SK-N-SH (cell line): ENCODE measurements at regions not wholly inside any gene's neighbourhood (a gene's known extent, or its start where the extent isn't known, plus 50 kb on each side); places are given as distances from the start of the nearest gene placed in this dataset.

Source experiments
- CTCF ChIA-PET: fragments of 300-600, 350-600 bp; formaldehyde crosslinking; extraction: SDS; loops from one replicate; lab custom pipeline; 2021; lab: Yijun Ruan, JAX
- POLR2A ChIA-PET: fragments of 350-600 bp; sonication (Branson Sonifier 250); formaldehyde crosslinking; extraction: SDS; loops from one replicate; lab custom pipeline; 2020; ENCODE audit warnings: antibody characterized with exemption, inconsistent platforms; lab: Yijun Ruan, JAX
- DNase-seq: peaks from one replicate; pipeline ENCODE4 v3.0.0; 2012
- H2AFZ ChIP-seq: fragments of 200-600 bp; sonication (generic); 2 replicates; pipeline ENCODE4 v1.8.1; 2016; ENCODE audit warnings: antibody characterized with exemption, mild to moderate bottlenecking, low read depth
- H3F3A ChIP-seq: fragments of 200-600 bp; sonication (generic); replicated peaks from 2 replicates; pipeline ENCODE3; 2016; ENCODE audit warnings: antibody characterized with exemption, mild to moderate bottlenecking; ENCODE audit not compliant: insufficient read depth
- H3K27ac ChIP-seq, 2 experiments: fragments of 200-500 bp in 1 of 2; fragments of 200-600 bp in 1 of 2; sonication (Bioruptor generic) in 1 of 2; sonication (generic), shearing (Covaris generic) in 1 of 2; 2 replicates each; pipeline versions ENCODE4 v1.5.1 to v1.6.1; 2014 to 2016; ENCODE audit warnings: low read depth in 2 of 2, inconsistent platforms in 1 of 2, low read length in 1 of 2, mild to moderate bottlenecking in 1 of 2, mixed read lengths in 1 of 2
- H3K27me3 ChIP-seq: fragments of 200-600 bp; sonication (generic), shearing (Covaris generic); 2 replicates; pipeline ENCODE4 v1.6.1; 2016; ENCODE audit warnings: mixed run types; ENCODE audit not compliant: insufficient read depth
- H3K36me3 ChIP-seq, 2 experiments: fragments of 200-500 bp in 1 of 2; fragments of 200-600 bp in 1 of 2; sonication (Bioruptor generic) in 1 of 2; sonication (generic) in 1 of 2; replicated peaks in 1 of 2; 2 replicates each; pipeline versions ENCODE3 to v1.5.1; 2014 to 2016; ENCODE audit warnings: low read length in 1 of 2, mild to moderate bottlenecking in 1 of 2; ENCODE audit not compliant: insufficient read depth in 2 of 2, control insufficient read depth in 1 of 2
- H3K4me1 ChIP-seq, 2 experiments: fragments of 200-500 bp in 1 of 2; fragments of 200-600 bp in 1 of 2; sonication (Bioruptor generic) in 1 of 2; sonication (generic), shearing (Covaris generic) in 1 of 2; 2 replicates each; pipeline versions ENCODE4 v1.5.1 to v1.6.1; 2014 to 2016; ENCODE audit warnings: low read depth in 1 of 2, low read length in 1 of 2, mixed run types in 1 of 2; ENCODE audit not compliant: insufficient read depth in 2 of 2, control insufficient read depth in 1 of 2
- H3K4me2 ChIP-seq: fragments of 200-600 bp; sonication (generic), shearing (Covaris generic); 2 replicates; pipeline ENCODE4 v1.6.1; 2017; ENCODE audit warnings: mixed run types
- H3K4me3 ChIP-seq, 2 experiments: fragments of 200-500 bp in 1 of 2; fragments of 200-600 bp in 1 of 2; sonication (Bioruptor generic) in 1 of 2; sonication (generic), shearing (Covaris generic) in 1 of 2; 2 replicates each; pipeline versions ENCODE4 v1.5.1 to v1.8.1; 2014 to 2016; ENCODE audit warnings: low read depth in 2 of 2, inconsistent platforms in 1 of 2, low read length in 1 of 2, mild to moderate bottlenecking in 1 of 2, mixed read lengths in 1 of 2, moderate library complexity in 1 of 2
- H3K79me2 ChIP-seq: fragments of 200-600 bp; sonication (generic); 2 replicates; pipeline ENCODE4 v1.8.1; 2017; ENCODE audit warnings: mild to moderate bottlenecking; ENCODE audit not compliant: insufficient read depth
- H3K9ac ChIP-seq: fragments of 200-600 bp; sonication (generic); 2 replicates; pipeline ENCODE4 v1.6.1; 2017; ENCODE audit warnings: mixed run types
- H3K9me2 ChIP-seq: fragments of 200-600 bp; sonication (generic); 2 replicates; pipeline ENCODE4 v1.6.1; 2017; ENCODE audit warnings: mixed run types
- H3K9me3 ChIP-seq: fragments of 200-600 bp; sonication (generic); 2 replicates; pipeline ENCODE4 v1.6.1; 2017; ENCODE audit warnings: mixed run types, mild to moderate bottlenecking, moderate library complexity
- H4K20me1 ChIP-seq: fragments of 200-600 bp; sonication (generic); 2 replicates; pipeline ENCODE4 v1.6.1; 2017; ENCODE audit warnings: mild to moderate bottlenecking, mixed run types; ENCODE audit not compliant: insufficient read depth
- CHD2 ChIP-seq: fragments of 150-350 bp; IDR thresholded peaks from 2 replicates; pipeline ENCODE4 v1.6.1; 2018; ENCODE audit warnings: low read length; ENCODE audit not compliant: partially characterized antibody
- ELF1 ChIP-seq: IDR thresholded peaks from 2 replicates; pipeline ENCODE4 v1.4.0; 2012
- EP300 ChIP-seq, 2 experiments: IDR thresholded peaks; 2 replicates each; pipeline versions ENCODE4 v1.4.0 to v1.6.1; 2012; ENCODE audit warnings: borderline replicate concordance in 1 of 2, low read depth in 1 of 2, low read length in 1 of 2
- FOSL2 ChIP-seq: IDR thresholded peaks from 2 replicates; pipeline ENCODE4 v1.4.0; 2012; ENCODE audit warnings: low read depth, mild to moderate bottlenecking, moderate library complexity, borderline replicate concordance
- FOXJ3 ChIP-seq: sonication (generic); formaldehyde crosslinking; IDR thresholded peaks from 2 replicates; pipeline ENCODE4 v1.5.1; 2020; ENCODE audit warnings: mild to moderate bottlenecking, missing genetic modification reagents
- FOXM1 ChIP-seq: IDR thresholded peaks from 2 replicates; pipeline ENCODE4 v1.4.0; 2012; ENCODE audit warnings: low read depth, mild to moderate bottlenecking
- GABPA ChIP-seq: IDR thresholded peaks from 2 replicates; pipeline ENCODE4 v1.4.0; 2012; ENCODE audit warnings: low read depth, mild to moderate bottlenecking
- GATA2 ChIP-seq: sonication (generic); formaldehyde crosslinking; IDR thresholded peaks from 2 replicates; pipeline ENCODE4 v1.5.0; 2020; ENCODE audit warnings: mild to moderate bottlenecking, missing genetic modification reagents
- JUND ChIP-seq: IDR thresholded peaks from 2 replicates; pipeline ENCODE4 v1.4.0; 2012
- NFIC ChIP-seq: IDR thresholded peaks from 2 replicates; pipeline ENCODE4 v1.4.0; 2012; ENCODE audit warnings: borderline replicate concordance
- POLR2AphosphoS5 ChIP-seq: IDR thresholded peaks from 2 replicates; pipeline ENCODE4 v1.6.1; 2012; ENCODE audit warnings: low read depth, low read length
- RFX5 ChIP-seq: IDR thresholded peaks from 2 replicates; pipeline ENCODE4 v1.6.1; 2012; ENCODE audit warnings: mild to moderate bottlenecking, improper control_type of control experiment, low read length
- SMC3 ChIP-seq: IDR thresholded peaks from 2 replicates; pipeline ENCODE4 v1.6.1; 2012; ENCODE audit warnings: low read depth, low read length, improper control_type of control experiment
- TAF1 ChIP-seq: IDR thresholded peaks from 2 replicates; pipeline ENCODE4 v1.6.1; 2012; ENCODE audit warnings: low read depth, mild to moderate bottlenecking, low read length, moderate library complexity, borderline replicate concordance
- TCF12 ChIP-seq: IDR thresholded peaks from 2 replicates; pipeline ENCODE4 v1.4.0; 2012
- TEAD4 ChIP-seq: IDR thresholded peaks from 2 replicates; pipeline ENCODE4 v1.4.0; 2012; ENCODE audit warnings: mild to moderate bottlenecking, borderline replicate concordance; ENCODE audit not compliant: insufficient read depth
- WGBS: methylation state at CpG from one replicate; pipeline ENCODE4 v1.1.6; 2017; ENCODE audit warnings: low lambda C conversion rate; 5-methylcytosine and 5-hydroxymethylcytosine counted together
- TF ChIP-seq, protein P1 (sequence below): fragments of 150-350 bp; IDR thresholded peaks from 2 replicates; pipeline ENCODE4 v1.6.1; 2016; ENCODE audit warnings: mild to moderate bottlenecking, low read depth, low read length
- TF ChIP-seq, protein P2 (sequence below): IDR thresholded peaks from 2 replicates; pipeline ENCODE4 v1.6.1; 2012; ENCODE audit warnings: mild to moderate bottlenecking, low read depth, low read length, moderate library complexity
- TF ChIP-seq, protein P3 (sequence below): IDR thresholded peaks from 2 replicates; pipeline ENCODE4; 2012
- TF ChIP-seq, protein P4 (sequence below): IDR thresholded peaks from 2 replicates; pipeline ENCODE4 v1.4.0; 2012; ENCODE audit warnings: low read depth, borderline replicate concordance
- TF ChIP-seq, protein P5 (sequence below): IDR thresholded peaks from 2 replicates; pipeline ENCODE4 v1.4.0; 2012; ENCODE audit warnings: low read depth
- TF ChIP-seq, protein P6 (sequence below): fragments of 150-350 bp; IDR thresholded peaks from 2 replicates; pipeline ENCODE4 v1.6.1; 2017; ENCODE audit warnings: antibody characterized with exemption, low read length, low read depth, borderline replicate concordance

DNA sequence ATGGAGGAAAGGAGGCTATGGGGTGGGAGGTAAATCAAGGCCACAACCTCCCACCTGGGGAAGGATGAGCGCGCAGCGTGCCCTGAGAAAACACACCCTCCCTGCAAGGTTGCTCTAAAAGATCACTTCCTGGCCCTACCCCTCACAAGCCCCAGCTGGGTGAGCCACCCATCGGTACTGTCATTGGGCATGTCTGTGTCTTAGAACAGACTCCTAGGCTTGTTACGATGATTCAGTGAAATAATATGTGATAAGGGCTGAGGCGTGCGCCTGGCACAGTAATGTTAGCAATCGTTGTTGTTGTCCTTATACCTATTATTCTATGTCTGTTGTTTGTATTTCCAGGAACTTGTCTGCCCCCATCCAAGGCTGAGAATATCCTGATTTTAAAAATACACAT, 175.1 kb downstream of the ZFP36L2 start:
- POLR2A ChIA-PET, result interaction anchor here (0.9 kb wide), 1 partner anchor 216 kb away, joined by 3 read pairs; no protein-coding TSS in a partner anchor
- 38% methylated on average over 8 of the region's 8 CpGs for WGBS
- Histone ChIP-seq H3K4me2 (peak overlapping the region; percentile 31; the same call in 1 of the 2 replicates), H3K9ac (no peak overlapping the region), H2AFZ (peak overlapping the region; percentile 27; the same call in 1 of the 2 replicates), H3K4me1 (peaks cover 21 to 42% of the 10 kb centered on the region in 2 experiments), H3K79me2 (no peaks in the 10 kb centered on the region), H3K9me3 (no peaks in the 10 kb centered on the region), H3K27me3 (no peaks in the 10 kb centered on the region), H4K20me1 (no peaks in the 10 kb centered on the region), H3F3A (peaks cover 12% of the 10 kb centered on the region), H3K4me3 (no peak overlapping the region), H3K36me3 (no peaks in the 10 kb centered on the region), H3K27ac (peak overlapping the region in 1 of 2 experiments; percentile 7; a peak in 1 of 4 replicates), H3K9me2 (no peaks in the 10 kb centered on the region)
- CTCF ChIA-PET, result interaction anchor here (1.2 to 2.4 kb wide), 4 partner anchors 24 to 76 kb away, joined by 3 to 8 read pairs (median 5); no protein-coding TSS in a partner anchor
- no peak for DNase-seq
- TF ChIP-seq, protein P1, sequence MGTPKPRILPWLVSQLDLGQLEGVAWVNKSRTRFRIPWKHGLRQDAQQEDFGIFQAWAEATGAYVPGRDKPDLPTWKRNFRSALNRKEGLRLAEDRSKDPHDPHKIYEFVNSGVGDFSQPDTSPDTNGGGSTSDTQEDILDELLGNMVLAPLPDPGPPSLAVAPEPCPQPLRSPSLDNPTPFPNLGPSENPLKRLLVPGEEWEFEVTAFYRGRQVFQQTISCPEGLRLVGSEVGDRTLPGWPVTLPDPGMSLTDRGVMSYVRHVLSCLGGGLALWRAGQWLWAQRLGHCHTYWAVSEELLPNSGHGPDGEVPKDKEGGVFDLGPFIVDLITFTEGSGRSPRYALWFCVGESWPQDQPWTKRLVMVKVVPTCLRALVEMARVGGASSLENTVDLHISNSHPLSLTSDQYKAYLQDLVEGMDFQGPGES, result no peak
- TF ChIP-seq JUND, result peak; percentile 74; the same call in 1 of the 2 replicates
- TF ChIP-seq NFIC, result peak; percentile 63; the same call in 1 of the 2 replicates
- TF ChIP-seq FOXJ3, result no peak
- no peak for TF ChIP-seq FOXM1
- no peak for TF ChIP-seq POLR2AphosphoS5
- no peak for TF ChIP-seq RFX5
- TF ChIP-seq ELF1, result no peak
- TF ChIP-seq, protein P2, sequence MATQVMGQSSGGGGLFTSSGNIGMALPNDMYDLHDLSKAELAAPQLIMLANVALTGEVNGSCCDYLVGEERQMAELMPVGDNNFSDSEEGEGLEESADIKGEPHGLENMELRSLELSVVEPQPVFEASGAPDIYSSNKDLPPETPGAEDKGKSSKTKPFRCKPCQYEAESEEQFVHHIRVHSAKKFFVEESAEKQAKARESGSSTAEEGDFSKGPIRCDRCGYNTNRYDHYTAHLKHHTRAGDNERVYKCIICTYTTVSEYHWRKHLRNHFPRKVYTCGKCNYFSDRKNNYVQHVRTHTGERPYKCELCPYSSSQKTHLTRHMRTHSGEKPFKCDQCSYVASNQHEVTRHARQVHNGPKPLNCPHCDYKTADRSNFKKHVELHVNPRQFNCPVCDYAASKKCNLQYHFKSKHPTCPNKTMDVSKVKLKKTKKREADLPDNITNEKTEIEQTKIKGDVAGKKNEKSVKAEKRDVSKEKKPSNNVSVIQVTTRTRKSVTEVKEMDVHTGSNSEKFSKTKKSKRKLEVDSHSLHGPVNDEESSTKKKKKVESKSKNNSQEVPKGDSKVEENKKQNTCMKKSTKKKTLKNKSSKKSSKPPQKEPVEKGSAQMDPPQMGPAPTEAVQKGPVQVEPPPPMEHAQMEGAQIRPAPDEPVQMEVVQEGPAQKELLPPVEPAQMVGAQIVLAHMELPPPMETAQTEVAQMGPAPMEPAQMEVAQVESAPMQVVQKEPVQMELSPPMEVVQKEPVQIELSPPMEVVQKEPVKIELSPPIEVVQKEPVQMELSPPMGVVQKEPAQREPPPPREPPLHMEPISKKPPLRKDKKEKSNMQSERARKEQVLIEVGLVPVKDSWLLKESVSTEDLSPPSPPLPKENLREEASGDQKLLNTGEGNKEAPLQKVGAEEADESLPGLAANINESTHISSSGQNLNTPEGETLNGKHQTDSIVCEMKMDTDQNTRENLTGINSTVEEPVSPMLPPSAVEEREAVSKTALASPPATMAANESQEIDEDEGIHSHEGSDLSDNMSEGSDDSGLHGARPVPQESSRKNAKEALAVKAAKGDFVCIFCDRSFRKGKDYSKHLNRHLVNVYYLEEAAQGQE, result no peak
- TF ChIP-seq TEAD4, result no peak
- TF ChIP-seq, protein P3, sequence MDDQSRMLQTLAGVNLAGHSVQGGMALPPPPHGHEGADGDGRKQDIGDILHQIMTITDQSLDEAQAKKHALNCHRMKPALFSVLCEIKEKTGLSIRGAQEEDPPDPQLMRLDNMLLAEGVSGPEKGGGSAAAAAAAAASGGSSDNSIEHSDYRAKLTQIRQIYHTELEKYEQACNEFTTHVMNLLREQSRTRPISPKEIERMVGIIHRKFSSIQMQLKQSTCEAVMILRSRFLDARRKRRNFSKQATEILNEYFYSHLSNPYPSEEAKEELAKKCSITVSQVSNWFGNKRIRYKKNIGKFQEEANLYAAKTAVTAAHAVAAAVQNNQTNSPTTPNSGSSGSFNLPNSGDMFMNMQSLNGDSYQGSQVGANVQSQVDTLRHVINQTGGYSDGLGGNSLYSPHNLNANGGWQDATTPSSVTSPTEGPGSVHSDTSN, result peak; percentile 63
- TF ChIP-seq CHD2, result no peak
- no peak for TF ChIP-seq TAF1
- peak; percentile 87 for TF ChIP-seq FOSL2
- peak; percentile 84 for TF ChIP-seq TCF12
- no peak for TF ChIP-seq GABPA
- TF ChIP-seq, protein P4, sequence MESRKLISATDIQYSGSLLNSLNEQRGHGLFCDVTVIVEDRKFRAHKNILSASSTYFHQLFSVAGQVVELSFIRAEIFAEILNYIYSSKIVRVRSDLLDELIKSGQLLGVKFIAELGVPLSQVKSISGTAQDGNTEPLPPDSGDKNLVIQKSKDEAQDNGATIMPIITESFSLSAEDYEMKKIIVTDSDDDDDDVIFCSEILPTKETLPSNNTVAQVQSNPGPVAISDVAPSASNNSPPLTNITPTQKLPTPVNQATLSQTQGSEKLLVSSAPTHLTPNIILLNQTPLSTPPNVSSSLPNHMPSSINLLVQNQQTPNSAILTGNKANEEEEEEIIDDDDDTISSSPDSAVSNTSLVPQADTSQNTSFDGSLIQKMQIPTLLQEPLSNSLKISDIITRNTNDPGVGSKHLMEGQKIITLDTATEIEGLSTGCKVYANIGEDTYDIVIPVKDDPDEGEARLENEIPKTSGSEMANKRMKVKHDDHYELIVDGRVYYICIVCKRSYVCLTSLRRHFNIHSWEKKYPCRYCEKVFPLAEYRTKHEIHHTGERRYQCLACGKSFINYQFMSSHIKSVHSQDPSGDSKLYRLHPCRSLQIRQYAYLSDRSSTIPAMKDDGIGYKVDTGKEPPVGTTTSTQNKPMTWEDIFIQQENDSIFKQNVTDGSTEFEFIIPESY, result no peak; the same call in 1 of the 2 replicates
- TF ChIP-seq, protein P5, sequence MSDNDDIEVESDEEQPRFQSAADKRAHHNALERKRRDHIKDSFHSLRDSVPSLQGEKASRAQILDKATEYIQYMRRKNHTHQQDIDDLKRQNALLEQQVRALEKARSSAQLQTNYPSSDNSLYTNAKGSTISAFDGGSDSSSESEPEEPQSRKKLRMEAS, result peak; percentile 66; the same call in 1 of the 2 replicates
- no peak for TF ChIP-seq SMC3
- TF ChIP-seq, protein P6, sequence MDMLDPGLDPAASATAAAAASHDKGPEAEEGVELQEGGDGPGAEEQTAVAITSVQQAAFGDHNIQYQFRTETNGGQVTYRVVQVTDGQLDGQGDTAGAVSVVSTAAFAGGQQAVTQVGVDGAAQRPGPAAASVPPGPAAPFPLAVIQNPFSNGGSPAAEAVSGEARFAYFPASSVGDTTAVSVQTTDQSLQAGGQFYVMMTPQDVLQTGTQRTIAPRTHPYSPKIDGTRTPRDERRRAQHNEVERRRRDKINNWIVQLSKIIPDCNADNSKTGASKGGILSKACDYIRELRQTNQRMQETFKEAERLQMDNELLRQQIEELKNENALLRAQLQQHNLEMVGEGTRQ, result no peak
- no peak for TF ChIP-seq GATA2
- peak in 1 of 2 experiments; percentile 52; a peak in 1 of 4 replicates for TF ChIP-seq EP300 (IDR thresholded peaks at IDR 0.05; ENCODE audit: borderline replicate concordance in 1 of 2, low read depth in 1 of 2, low read length in 1 of 2)
